Fibroblast of pulmonary artery (primary cell): ENCODE measurements at regions not wholly inside any gene's neighbourhood (a gene's known extent, or its start where the extent isn't known, plus 50 kb on each side); places are given as distances from the start of the nearest gene placed in this dataset.

Experiments
- DNase-seq: peaks from one replicate; pipeline ENCODE4 v3.0.0-alpha.2; 2010; ENCODE audit warnings: low read depth
- H3K4me3 ChIP-seq: replicated peaks from 2 replicates; pipeline ENCODE4 v1.5.1; 2011; ENCODE audit warnings: low read depth, mild to moderate bottlenecking, control low read depth, low read length, moderate library complexity
- TF ChIP-seq, protein P1 (sequence below): IDR thresholded peaks from 2 replicates; pipeline ENCODE4 v1.5.1; 2011; ENCODE audit warnings: mild to moderate bottlenecking, control low read depth, low read length, inconsistent platforms; ENCODE audit errors: missing control alignments

DNA sequence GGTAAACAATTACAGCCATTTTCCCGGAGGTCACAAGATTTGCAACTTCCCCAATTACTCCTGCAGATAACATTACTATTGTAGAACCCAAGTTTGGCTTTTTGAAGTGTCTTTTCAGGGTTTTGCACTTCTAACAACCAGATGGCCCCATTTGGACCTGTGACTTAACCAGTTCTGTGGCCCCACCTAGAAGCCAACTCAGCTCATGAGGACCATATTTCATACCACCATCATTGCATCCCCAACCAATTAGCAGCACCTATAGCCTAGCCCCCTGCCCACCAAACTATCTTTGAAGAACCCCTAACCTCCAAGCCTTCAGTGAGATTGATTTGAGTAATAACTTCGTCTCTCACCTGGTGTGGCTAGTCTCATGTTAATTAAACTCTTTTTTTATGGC is 51.3 kb upstream of the WDR11 start:
- DNase-seq = no peak
- TF ChIP-seq, protein P1, sequence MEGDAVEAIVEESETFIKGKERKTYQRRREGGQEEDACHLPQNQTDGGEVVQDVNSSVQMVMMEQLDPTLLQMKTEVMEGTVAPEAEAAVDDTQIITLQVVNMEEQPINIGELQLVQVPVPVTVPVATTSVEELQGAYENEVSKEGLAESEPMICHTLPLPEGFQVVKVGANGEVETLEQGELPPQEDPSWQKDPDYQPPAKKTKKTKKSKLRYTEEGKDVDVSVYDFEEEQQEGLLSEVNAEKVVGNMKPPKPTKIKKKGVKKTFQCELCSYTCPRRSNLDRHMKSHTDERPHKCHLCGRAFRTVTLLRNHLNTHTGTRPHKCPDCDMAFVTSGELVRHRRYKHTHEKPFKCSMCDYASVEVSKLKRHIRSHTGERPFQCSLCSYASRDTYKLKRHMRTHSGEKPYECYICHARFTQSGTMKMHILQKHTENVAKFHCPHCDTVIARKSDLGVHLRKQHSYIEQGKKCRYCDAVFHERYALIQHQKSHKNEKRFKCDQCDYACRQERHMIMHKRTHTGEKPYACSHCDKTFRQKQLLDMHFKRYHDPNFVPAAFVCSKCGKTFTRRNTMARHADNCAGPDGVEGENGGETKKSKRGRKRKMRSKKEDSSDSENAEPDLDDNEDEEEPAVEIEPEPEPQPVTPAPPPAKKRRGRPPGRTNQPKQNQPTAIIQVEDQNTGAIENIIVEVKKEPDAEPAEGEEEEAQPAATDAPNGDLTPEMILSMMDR = no peak
- H3K4me3 ChIP-seq = no peak overlapping the region

DNA sequence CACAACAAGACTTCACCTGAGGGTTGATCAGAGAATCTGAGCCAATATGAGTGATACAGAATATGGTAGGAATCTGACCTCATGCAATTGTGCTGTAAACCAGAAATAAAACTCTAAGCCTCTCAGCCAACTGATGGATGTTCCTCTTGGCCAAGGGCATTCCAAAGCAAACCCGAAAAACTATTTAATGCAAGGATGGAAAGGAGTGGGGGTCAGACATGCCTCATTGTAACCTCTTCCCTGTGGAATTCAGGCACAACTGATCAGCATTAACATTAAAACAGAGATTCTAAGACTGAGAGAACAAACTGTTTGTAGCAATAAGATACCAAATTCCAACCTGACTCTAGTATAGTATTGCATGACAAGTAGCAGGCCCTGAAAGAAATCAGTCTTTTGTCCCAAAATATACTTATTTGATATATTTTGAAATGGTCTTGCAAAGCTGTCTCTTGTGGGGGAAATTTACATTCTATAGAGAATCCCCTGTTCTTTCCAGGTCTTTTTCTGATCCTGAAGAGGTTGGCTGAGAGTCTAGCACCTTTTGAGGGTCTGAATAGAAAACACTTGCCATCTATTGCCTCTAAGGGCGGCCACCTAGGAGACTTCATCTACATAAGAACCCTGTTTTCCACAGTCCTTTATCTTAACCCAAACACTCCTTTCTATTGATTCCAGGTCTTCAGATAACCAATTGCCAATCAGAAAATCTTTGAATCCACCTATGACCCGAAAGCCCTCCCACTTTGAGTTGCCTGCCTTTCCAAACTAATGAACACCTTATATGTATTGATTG is 50.4 kb upstream of the WDR11 start:
- no peak overlapping the region for H3K4me3 ChIP-seq
- TF ChIP-seq, protein P1 = no peak
- DNase-seq = no peak
